ENCODE measurements at regions not wholly inside any gene's neighbourhood (a gene's known extent, or its start where the extent isn't known, plus 50 kb on each side); places are given as distances from the start of the nearest gene placed in this dataset.

- Mint-ChIP-seq H3K9me3 (peaks cover 5% of the 10 kb centered on the region), H3K36me3 (no peaks in the 10 kb centered on the region), H3K27ac (0 out of 2 replicates have a peak overlapping the region, but pooled peaks have one; percentile 9), H3K4me3 (no peak overlapping the region), H3K27me3 (ENCODE audit: low read depth) (no peaks in the 10 kb centered on the region), H3K4me1 (peaks cover 27% of the 10 kb centered on the region)
- ATAC-seq (peak; percentile 65), DNase-seq (ENCODE audit: low spot score) (no peak)
- TF ChIP-seq ZNF138 (CRISPR knock-in tag; conservative IDR thresholded peaks at IDR 0.05) (no peak), ZBTB21 (CRISPR knock-in tag; IDR thresholded peaks at IDR 0.05; ENCODE audit: borderline replicate concordance) (no peak), NFE2L1 (CRISPR knock-in tag; IDR thresholded peaks at IDR 0.05) (no peak), HMGXB4 (CRISPR knock-in tag; IDR thresholded peaks at IDR 0.05) (no peak), KAT7 (CRISPR knock-in tag; IDR thresholded peaks at IDR 0.05; ENCODE audit: borderline replicate concordance) (no peak), OVOL2 (CRISPR knock-in tag; IDR thresholded peaks at IDR 0.05; ENCODE audit: borderline replicate concordance) (no peak), ESRRA (CRISPR knock-in tag; IDR thresholded peaks at IDR 0.05; ENCODE audit: borderline replicate concordance) (no peak), JAZF1 (CRISPR knock-in tag; IDR thresholded peaks at IDR 0.05) (no peak), ZNF425 (CRISPR knock-in tag; conservative IDR thresholded peaks at IDR 0.05) (no peak), TEAD4 (CRISPR knock-in tag; IDR thresholded peaks at IDR 0.05) (no peak), IRF2 (CRISPR knock-in tag; IDR thresholded peaks at IDR 0.05; ENCODE audit: borderline replicate concordance, low read depth) (no peak)
- CTCF ChIA-PET = no interaction called here
- POLR2A ChIA-PET = no interaction called here
Measured at GRCh38 chr5:12413075-12413474, 508.8 kb upstream of the CTNND2 start.

- no peaks in the 10 kb centered on the region for H3K4me1 Mint-ChIP-seq
- ATAC-seq (no peak), DNase-seq (ENCODE audit: low spot score) (no peak)
- H3K4me3 Mint-ChIP-seq = no peak overlapping the region
- CTCF ChIA-PET = no interaction called here
- no peaks in the 10 kb centered on the region for H3K36me3 Mint-ChIP-seq
- TF ChIP-seq USF1 (CRISPR knock-in tag; IDR thresholded peaks at IDR 0.05) (no peak), USF2 (CRISPR knock-in tag; IDR thresholded peaks at IDR 0.05) (no peak), SP1 (CRISPR knock-in tag; conservative IDR thresholded peaks at IDR 0.05) (no peak)
- H3K9me3 Mint-ChIP-seq = no peaks in the 10 kb centered on the region
- H3K27ac Mint-ChIP-seq = no peak overlapping the region
- no peaks in the 10 kb centered on the region for H3K27me3 Mint-ChIP-seq (ENCODE audit: low read depth)
- POLR2A ChIA-PET = no interaction called here
Measured at GRCh38 chr5:12399868-12400267, 495.6 kb upstream of the CTNND2 start.

- Mint-ChIP-seq H3K36me3 (no peaks in the 10 kb centered on the region), H3K4me1 (no peaks in the 10 kb centered on the region; the same call in 1 of the 2 replicates), H3K27ac (no peak overlapping the region), H3K9me3 (peaks cover 8% of the 10 kb centered on the region), H3K4me3 (no peak overlapping the region), H3K27me3 (ENCODE audit: low read depth) (no peaks in the 10 kb centered on the region)
- CTCF ChIA-PET = no interaction called here
- no peak for ATAC-seq
- POLR2A ChIA-PET = no interaction called here
- DNase-seq (ENCODE audit: low spot score) = no peak
- TF ChIP-seq NR3C1 (CRISPR knock-in tag; conservative IDR thresholded peaks at IDR 0.05; ENCODE audit: low read depth) (no peak), SMAD3 (CRISPR knock-in tag; IDR thresholded peaks at IDR 0.05; ENCODE audit: borderline replicate concordance) (no peak), IRF2 (CRISPR knock-in tag; IDR thresholded peaks at IDR 0.05; ENCODE audit: borderline replicate concordance, low read depth) (no peak), ATF6 (CRISPR knock-in tag; IDR thresholded peaks at IDR 0.05) (no peak), PREB (CRISPR knock-in tag; IDR thresholded peaks at IDR 0.05; ENCODE audit: borderline replicate concordance) (no peak), STAT6 (CRISPR knock-in tag; conservative IDR thresholded peaks at IDR 0.05; ENCODE audit: low read depth) (no peak), GABPB1 (CRISPR knock-in tag; IDR thresholded peaks at IDR 0.05) (no peak), NFATC4 (CRISPR knock-in tag; IDR thresholded peaks at IDR 0.05) (no peak), TEAD1 (CRISPR knock-in tag; IDR thresholded peaks at IDR 0.05) (no peak), NFE2L1 (CRISPR knock-in tag; IDR thresholded peaks at IDR 0.05) (no peak)
Measured at GRCh38 chr5:12392246-12392645, 488.0 kb upstream of the CTNND2 start.

Data from WTC11 (cell line).